Liver (tissue), 3 donors: ENCODE measurements at regions not wholly inside any gene's neighbourhood (a gene's known extent, or its start where the extent isn't known, plus 50 kb on each side); places are given as distances from the start of the nearest gene placed in this dataset.

ENCODE experiments used
- CTCF ChIP-seq: fragments of 150-350 bp; IDR thresholded peaks from 2 replicates; pipeline ENCODE4 v1.5.1; 2017; ENCODE audit warnings: improper control_type of control experiment, low read depth, low read length; ENCODE audit not compliant: missing input control
- FOXA1 ChIP-seq: IDR thresholded peaks from 2 replicates; pipeline ENCODE4 v1.6.1; 2016; ENCODE audit warnings: antibody characterized with exemption
- MAX ChIP-seq: IDR thresholded peaks from 2 replicates; pipeline ENCODE4 v1.6.1; 2016; ENCODE audit warnings: antibody characterized with exemption
- REST ChIP-seq: IDR thresholded peaks from 2 replicates; pipeline ENCODE4 v1.6.1; 2016; ENCODE audit warnings: antibody characterized with exemption, mild to moderate bottlenecking
- SP1 ChIP-seq: IDR thresholded peaks from 2 replicates; pipeline ENCODE4 v1.6.1; 2018; ENCODE audit warnings: antibody characterized with exemption, mild to moderate bottlenecking
- donor health status: healthy.
- donor health status: healthy.

- no peak for TF ChIP-seq CTCF
- no peak for TF ChIP-seq SP1
- TF ChIP-seq REST, result no peak
- TF ChIP-seq MAX, result no peak
- no peak for TF ChIP-seq FOXA1
Measured at GRCh38 chr4:18844726-18845125, 823.2 kb upstream of the LCORL start.
